Activated naive CD8-positive, alpha-beta T cell treated with anti-CD3 and anti-CD28 coated beads, Interleukin-2, amount 10 ng/mL, durations not matched to agents 7 days and 5 days (primary cell): ENCODE measurements at regions not wholly inside any gene's neighbourhood (a gene's known extent, or its start where the extent isn't known, plus 50 kb on each side); places are given as distances from the start of the nearest gene placed in this dataset.
"Not testable (repeated sequence)": the region's sequence is repeated elsewhere in the genome, so short reads cannot be mapped to it uniquely, and the experiment has no call there.

Experiments used
- ATAC-seq: fragments of 150-1000 bp; cut with Tn5 transposase; one replicate; pipeline ENCODE4 v1.10.0; 2021; ENCODE audit warnings: low read depth, moderate library complexity
- POLR2A ChIA-PET: fragments of 350-600 bp; sonication (Branson Sonifier 250); formaldehyde crosslinking; loops from one replicate; lab custom pipeline; 2021; ENCODE audit warnings: antibody characterized with exemption; lab: Charles Lee
- DNase-seq: peaks from one replicate; pipeline ENCODE4 v3.0.0; 2021
- H3K27ac Mint-ChIP-seq: one replicate; pipeline ENCODE4 v1.8.0; 2022; ENCODE audit warnings: mild to moderate bottlenecking, mixed read lengths
- H3K27me3 Mint-ChIP-seq: one replicate; pipeline ENCODE4 v1.8.0; 2022; ENCODE audit warnings: mild to moderate bottlenecking, moderate library complexity, mixed read lengths
- H3K36me3 Mint-ChIP-seq: one replicate; pipeline ENCODE4 v1.8.0; 2021; ENCODE audit warnings: mild to moderate bottlenecking, mixed read lengths
- H3K4me1 Mint-ChIP-seq: one replicate; pipeline ENCODE4 v1.8.0; 2021; ENCODE audit warnings: mixed read lengths
- H3K4me3 Mint-ChIP-seq: one replicate; pipeline ENCODE4 v1.8.0; 2022; ENCODE audit warnings: mild to moderate bottlenecking, moderate library complexity, mixed read lengths
- H3K9me3 Mint-ChIP-seq: one replicate; pipeline ENCODE4 v1.8.0; 2021; ENCODE audit warnings: mixed read lengths

- DNase-seq = no peak
- Mint-ChIP-seq H3K36me3 (no peaks in the 10 kb centered on the region), H3K9me3 (peaks cover 12% of the 10 kb centered on the region), H3K27me3 (no peaks in the 10 kb centered on the region), H3K4me3 (no peak overlapping the region), H3K4me1 (no peaks in the 10 kb centered on the region), H3K27ac (no peak overlapping the region)
- POLR2A ChIA-PET = no interaction called here
- no peak for ATAC-seq
These were observed 527.8 kb upstream of the AUTS2 start for GRCh38 chr7:69070476-69070875.

- H3K4me3 Mint-ChIP-seq = no peak overlapping the region
- ATAC-seq = no peak
- H3K9me3 Mint-ChIP-seq = peaks cover 20% of the 10 kb centered on the region
- no peaks in the 10 kb centered on the region for H3K36me3 Mint-ChIP-seq
- H3K27ac Mint-ChIP-seq = no peak overlapping the region
- H3K27me3 Mint-ChIP-seq = no peaks in the 10 kb centered on the region
- H3K4me1 Mint-ChIP-seq = no peaks in the 10 kb centered on the region
- no peak for DNase-seq
- POLR2A ChIA-PET = no interaction called here
These were observed 521.7 kb upstream of the AUTS2 start for GRCh38 chr7:69076566-69076965.

- Mint-ChIP-seq H3K27me3 (no peaks in the 10 kb centered on the region), H3K9me3 (peaks cover 16% of the 10 kb centered on the region), H3K36me3 (no peaks in the 10 kb centered on the region), H3K4me1 (no peaks in the 10 kb centered on the region), H3K27ac (no peak overlapping the region), H3K4me3 (no peak overlapping the region)
- ATAC-seq = no peak
- no peak for DNase-seq
- POLR2A ChIA-PET = no interaction called here
These were observed 519.1 kb upstream of the AUTS2 start for GRCh38 chr7:69078997-69079769.

DNA sequence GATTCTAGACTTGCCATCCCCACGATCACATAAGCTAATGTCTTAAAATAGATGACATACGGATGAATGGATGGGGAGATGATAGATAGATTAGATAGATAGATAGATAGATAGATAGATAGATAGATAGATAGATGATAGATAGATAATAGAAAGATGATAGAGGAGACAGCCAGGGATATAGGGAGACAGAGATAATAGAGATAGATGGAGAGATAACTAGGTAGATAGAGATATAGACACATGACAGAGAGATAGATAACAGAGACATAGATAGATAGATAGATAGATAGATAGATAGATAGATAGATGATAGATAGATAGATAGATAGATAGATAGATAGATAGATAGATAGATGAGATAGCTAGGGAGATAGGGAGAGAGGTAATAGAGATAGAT, 511.0 kb upstream of the AUTS2 start:
- H3K36me3 Mint-ChIP-seq, H3K9me3 Mint-ChIP-seq, POLR2A ChIA-PET, H3K4me1 Mint-ChIP-seq, DNase-seq, H3K27ac Mint-ChIP-seq, H3K4me3 Mint-ChIP-seq, ATAC-seq, H3K27me3 Mint-ChIP-seq: not testable (repeated sequence)

GRCh38 chr7:69088185-69088584, 510.1 kb upstream of the AUTS2 start:
- Mint-ChIP-seq H3K4me1 (no peaks in the 10 kb centered on the region), H3K4me3 (no peak overlapping the region), H3K27ac (no peak overlapping the region), H3K36me3 (no peaks in the 10 kb centered on the region), H3K27me3 (no peaks in the 10 kb centered on the region), H3K9me3 (peaks cover 7% of the 10 kb centered on the region)
- ATAC-seq (no peak), DNase-seq (no peak)
- POLR2A ChIA-PET = no interaction called here

- Mint-ChIP-seq H3K4me1 (no peaks in the 10 kb centered on the region), H3K27ac (no peak overlapping the region), H3K4me3 (no peak overlapping the region), H3K9me3 (peaks cover 8% of the 10 kb centered on the region), H3K27me3 (no peaks in the 10 kb centered on the region), H3K36me3 (no peaks in the 10 kb centered on the region)
- ATAC-seq (no peak), DNase-seq (no peak)
- POLR2A ChIA-PET = no interaction called here
These were observed 507.3 kb upstream of the AUTS2 start for GRCh38 chr7:69090936-69091335.

- ATAC-seq (no peak), DNase-seq (no peak)
- H3K27me3 Mint-ChIP-seq = no peaks in the 10 kb centered on the region
- no peaks in the 10 kb centered on the region for H3K36me3 Mint-ChIP-seq
- POLR2A ChIA-PET = no interaction called here
- peaks cover 6% of the 10 kb centered on the region for H3K9me3 Mint-ChIP-seq
- no peaks in the 10 kb centered on the region for H3K4me1 Mint-ChIP-seq
- no peak overlapping the region for H3K27ac Mint-ChIP-seq
- no peak overlapping the region for H3K4me3 Mint-ChIP-seq
These were observed 506.8 kb upstream of the AUTS2 start for GRCh38 chr7:69091521-69091920.

DNA sequence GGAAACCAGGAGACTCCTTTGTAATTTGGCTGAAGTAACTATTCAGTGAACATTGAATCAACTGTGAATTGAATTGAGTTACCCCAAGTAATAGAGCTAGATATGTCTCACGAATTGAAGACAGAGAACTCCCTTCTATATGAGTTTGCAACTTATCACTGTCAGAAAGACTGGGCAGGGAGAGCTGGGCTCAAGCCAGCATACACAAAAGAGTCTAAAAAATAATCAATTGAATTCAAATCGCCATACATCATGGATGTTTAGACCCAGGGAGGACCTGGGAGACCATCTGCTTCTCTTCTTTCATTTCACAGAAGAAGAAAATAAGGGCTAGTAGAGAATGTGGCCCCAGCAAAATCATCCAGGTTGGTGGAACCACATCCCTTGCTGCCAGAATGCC, 503.1 kb upstream of the AUTS2 start:
- no peak overlapping the region for H3K27ac Mint-ChIP-seq
- no peaks in the 10 kb centered on the region for H3K27me3 Mint-ChIP-seq
- ATAC-seq (no peak), DNase-seq (no peak)
- H3K4me1 Mint-ChIP-seq = no peaks in the 10 kb centered on the region
- no peaks in the 10 kb centered on the region for H3K36me3 Mint-ChIP-seq
- no peak overlapping the region for H3K4me3 Mint-ChIP-seq
- POLR2A ChIA-PET = no interaction called here
- peaks cover 10% of the 10 kb centered on the region for H3K9me3 Mint-ChIP-seq

- Mint-ChIP-seq H3K9me3 (peaks cover 10% of the 10 kb centered on the region), H3K4me1 (no peaks in the 10 kb centered on the region), H3K4me3 (no peak overlapping the region), H3K36me3 (no peaks in the 10 kb centered on the region), H3K27ac (no peak overlapping the region), H3K27me3 (no peaks in the 10 kb centered on the region)
- no peak for DNase-seq
- POLR2A ChIA-PET = no interaction called here
- no peak for ATAC-seq
These were observed 502.6 kb upstream of the AUTS2 start for GRCh38 chr7:69095649-69096048.

DNA sequence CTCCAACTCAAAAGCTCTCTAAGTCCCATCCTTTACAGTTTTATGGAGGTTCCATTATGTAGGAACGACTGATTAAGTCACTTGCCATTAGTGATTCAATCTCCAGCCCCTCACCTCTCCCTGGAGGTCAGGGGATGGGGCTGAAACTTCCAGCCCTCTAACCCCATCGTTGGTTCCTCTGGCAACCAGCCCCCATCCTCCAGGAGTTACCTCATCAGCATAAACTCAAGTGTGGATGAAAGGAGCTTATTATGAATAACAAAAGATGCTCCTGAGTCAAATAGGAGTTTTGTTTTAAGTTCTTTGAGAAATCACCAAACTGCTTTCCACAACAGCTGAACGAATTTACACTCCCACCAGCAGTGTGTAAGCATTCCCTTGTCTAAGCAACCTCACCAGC, 494.3 kb upstream of the AUTS2 start:
- H3K9me3 Mint-ChIP-seq = peaks cover 8% of the 10 kb centered on the region
- no peaks in the 10 kb centered on the region for H3K4me1 Mint-ChIP-seq
- no peaks in the 10 kb centered on the region for H3K36me3 Mint-ChIP-seq
- POLR2A ChIA-PET = no interaction called here
- DNase-seq (no peak), ATAC-seq (no peak)
- no peaks in the 10 kb centered on the region for H3K27me3 Mint-ChIP-seq
- no peak overlapping the region for H3K27ac Mint-ChIP-seq
- no peak overlapping the region for H3K4me3 Mint-ChIP-seq

GRCh38 chr7:69105092-69105491, 493.2 kb upstream of the AUTS2 start:
- POLR2A ChIA-PET = no interaction called here
- DNase-seq = no peak
- Mint-ChIP-seq H3K27ac (no peak overlapping the region), H3K4me3 (no peak overlapping the region), H3K27me3 (no peaks in the 10 kb centered on the region), H3K4me1 (no peaks in the 10 kb centered on the region), H3K9me3 (peaks cover 6% of the 10 kb centered on the region), H3K36me3 (no peaks in the 10 kb centered on the region)
- ATAC-seq = no peak

DNA sequence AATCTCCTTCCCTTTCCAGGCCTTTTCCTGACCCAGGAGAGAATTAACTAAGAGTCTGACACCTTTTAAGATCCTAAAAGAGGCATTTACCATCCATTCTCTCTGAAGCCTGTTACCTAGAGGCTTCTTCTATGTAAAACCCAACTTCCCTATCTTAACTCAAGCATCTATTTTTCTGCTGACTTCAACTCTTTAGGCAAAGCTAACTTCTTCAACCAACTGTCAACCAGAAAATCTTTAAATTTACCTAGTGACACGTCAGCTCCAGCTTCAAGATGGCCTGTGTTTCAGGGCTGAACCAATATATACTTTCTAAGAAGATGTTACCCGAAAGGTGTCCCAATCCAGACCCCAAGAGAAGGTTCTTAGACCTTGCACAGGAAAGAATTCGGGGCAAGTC, 492.3 kb upstream of the AUTS2 start:
- peaks cover 7% of the 10 kb centered on the region for H3K9me3 Mint-ChIP-seq
- H3K36me3 Mint-ChIP-seq = no peaks in the 10 kb centered on the region
- H3K27me3 Mint-ChIP-seq = no peaks in the 10 kb centered on the region
- H3K27ac Mint-ChIP-seq = no peak overlapping the region
- DNase-seq (no peak), ATAC-seq (no peak)
- POLR2A ChIA-PET = no interaction called here
- H3K4me1 Mint-ChIP-seq = no peaks in the 10 kb centered on the region
- no peak overlapping the region for H3K4me3 Mint-ChIP-seq

DNA sequence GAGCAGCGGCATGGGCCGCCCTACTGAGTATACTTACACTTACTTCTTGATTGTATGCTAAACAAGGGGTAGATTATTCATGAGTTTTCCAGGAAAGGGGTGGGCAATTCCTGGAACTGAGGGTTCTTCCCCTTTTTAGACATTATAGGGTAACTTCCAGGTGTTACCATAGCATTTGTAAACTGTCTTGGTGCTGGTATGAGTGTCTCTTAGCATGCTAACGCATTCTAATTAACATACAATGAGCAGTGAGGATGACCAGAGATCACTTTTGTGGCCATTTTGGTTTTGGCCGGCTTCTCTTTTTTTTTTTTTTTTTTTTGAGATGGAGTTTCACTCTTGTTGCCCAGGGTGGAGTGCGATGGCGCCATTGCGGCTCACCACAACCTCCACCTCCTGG, 491.8 kb upstream of the AUTS2 start:
- DNase-seq, H3K27me3 Mint-ChIP-seq, H3K4me1 Mint-ChIP-seq, POLR2A ChIA-PET, ATAC-seq, H3K27ac Mint-ChIP-seq, H3K9me3 Mint-ChIP-seq, H3K36me3 Mint-ChIP-seq, H3K4me3 Mint-ChIP-seq: not testable (repeated sequence)

- POLR2A ChIA-PET, H3K27me3 Mint-ChIP-seq, H3K27ac Mint-ChIP-seq, H3K9me3 Mint-ChIP-seq, ATAC-seq, H3K4me1 Mint-ChIP-seq, H3K4me3 Mint-ChIP-seq, H3K36me3 Mint-ChIP-seq, DNase-seq: not testable (repeated sequence)
These were observed 491.3 kb upstream of the AUTS2 start for GRCh38 chr7:69106946-69107345.

- Mint-ChIP-seq H3K27me3 (no peaks in the 10 kb centered on the region), H3K9me3 (peaks cover 7% of the 10 kb centered on the region), H3K4me1 (no peaks in the 10 kb centered on the region), H3K27ac (no peak overlapping the region), H3K36me3 (no peaks in the 10 kb centered on the region), H3K4me3 (no peak overlapping the region)
- POLR2A ChIA-PET = no interaction called here
- ATAC-seq (no peak), DNase-seq (no peak)
These were observed 490.2 kb upstream of the AUTS2 start for GRCh38 chr7:69108097-69108496.
